SK-N-SH (cell line): ENCODE measurements at regions not wholly inside any gene's neighbourhood (a gene's known extent, or its start where the extent isn't known, plus 50 kb on each side); places are given as distances from the start of the nearest gene placed in this dataset.

Source experiments
- CTCF ChIP-seq: fragments of 200-600 bp; sonication (generic); IDR thresholded peaks from 2 replicates; pipeline ENCODE4 v1.6.1; 2017; ENCODE audit warnings: antibody characterized with exemption, mild to moderate bottlenecking, moderate library complexity
- EZH2phosphoT487 ChIP-seq: fragments of 200-600 bp; sonication (generic); IDR thresholded peaks from 2 replicates; pipeline ENCODE4 v1.6.1; 2017; ENCODE audit warnings: low read depth, mixed run types, mild to moderate bottlenecking, antibody characterized with exemption, moderate library complexity, borderline replicate concordance
- POLR2AphosphoS5 ChIP-seq: IDR thresholded peaks from 2 replicates; pipeline ENCODE4 v1.6.1; 2012; ENCODE audit warnings: low read depth, low read length
- REST ChIP-seq: IDR thresholded peaks from 2 replicates; pipeline ENCODE4 v1.6.1; 2012; ENCODE audit warnings: mild to moderate bottlenecking, low read depth, low read length, moderate library complexity

GRCh38 chr13:84127597-84128128, 245.4 kb upstream of the SLITRK1 start:
- TF ChIP-seq CTCF (no peak), POLR2AphosphoS5 (no peak), REST (no peak), EZH2phosphoT487 (no peak)
